GM03348 (cell line): ENCODE measurements at regions not wholly inside any gene's neighbourhood (a gene's known extent, or its start where the extent isn't known, plus 50 kb on each side); places are given as distances from the start of the nearest gene placed in this dataset.
"Not testable (repeated sequence)": the region's sequence is repeated elsewhere in the genome, so short reads cannot be mapped to it uniquely, and the experiment has no call there.

Source experiments
- DNase-seq: peaks from one replicate; pipeline ENCODE4 v3.0.0; 2012; ENCODE audit warnings: low spot score

DNA sequence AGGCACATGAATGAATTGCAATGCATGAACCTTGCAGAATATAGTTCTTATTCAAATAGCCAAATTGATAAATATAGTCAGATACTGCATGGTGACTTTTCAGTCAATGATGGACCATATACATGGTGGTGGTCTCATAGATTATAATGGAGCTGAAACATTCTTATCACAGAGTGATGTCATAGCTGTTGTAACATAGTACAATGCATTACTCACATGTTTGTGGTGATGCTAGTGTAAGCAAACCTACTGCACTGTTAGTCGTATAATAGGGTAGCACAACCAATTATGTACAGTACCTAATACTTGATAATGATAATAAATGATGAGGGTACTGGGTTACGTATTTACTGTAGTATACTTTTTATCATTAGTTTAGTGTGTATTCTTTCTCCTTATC, 280.3 kb downstream of the BCAT1 start:
- DNase-seq, result no peak

DNA sequence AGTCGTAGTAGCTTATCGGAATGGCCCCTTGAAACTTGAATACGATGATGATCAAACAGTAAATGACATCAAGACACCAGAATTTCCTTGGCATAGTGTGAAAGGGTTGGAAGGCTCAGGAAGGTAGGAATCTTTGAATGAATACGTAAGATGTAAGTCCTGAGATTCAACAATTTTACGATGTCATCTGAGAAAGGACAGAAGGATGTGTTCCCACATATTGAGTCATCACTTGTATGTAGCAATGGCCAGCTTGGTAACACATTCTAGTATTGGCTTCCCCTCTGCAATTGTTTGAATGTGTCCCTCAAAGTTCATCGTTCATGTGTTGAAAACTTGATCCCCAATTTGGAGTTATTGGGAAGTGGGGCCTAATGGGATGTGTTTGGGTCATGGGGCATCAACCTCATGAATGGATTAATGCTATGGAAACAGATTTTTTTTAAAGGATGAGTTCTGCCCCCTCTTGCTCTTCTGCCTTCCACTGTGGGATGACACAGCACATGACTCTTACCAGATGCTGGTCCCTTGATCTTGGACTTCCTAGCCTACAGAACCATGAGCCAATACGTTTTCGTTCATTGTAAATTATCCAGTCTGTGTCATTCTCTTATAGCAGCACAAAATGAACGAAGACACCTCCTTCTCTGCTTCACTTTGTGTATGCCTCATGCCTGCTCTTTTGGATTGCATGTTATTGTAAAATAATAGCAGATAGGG, 284.6 kb downstream of the BCAT1 start:
- DNase-seq, result no peak

DNA sequence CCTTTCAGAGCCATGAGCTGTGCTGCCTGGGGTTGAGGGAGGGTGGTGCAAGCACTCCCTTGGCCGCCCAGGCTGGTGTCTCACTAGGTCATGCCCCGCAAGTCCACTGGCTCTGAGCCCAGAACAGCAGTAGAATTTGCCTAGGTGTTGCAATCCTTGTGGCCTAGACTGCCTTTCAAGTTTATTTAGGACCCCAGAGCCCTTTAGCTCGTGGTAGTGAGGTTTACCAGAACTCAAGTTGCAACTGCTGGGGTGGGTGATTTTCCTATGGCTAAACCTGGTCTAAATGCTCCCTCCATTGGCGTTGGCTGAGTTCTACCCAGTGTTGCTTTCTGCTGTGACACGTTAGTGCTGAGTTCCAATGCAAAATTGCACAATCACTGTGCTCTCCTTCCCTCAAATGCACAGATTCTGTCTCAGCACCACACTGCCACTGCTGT, 287.2 kb downstream of the BCAT1 start:
- no peak for DNase-seq

DNA sequence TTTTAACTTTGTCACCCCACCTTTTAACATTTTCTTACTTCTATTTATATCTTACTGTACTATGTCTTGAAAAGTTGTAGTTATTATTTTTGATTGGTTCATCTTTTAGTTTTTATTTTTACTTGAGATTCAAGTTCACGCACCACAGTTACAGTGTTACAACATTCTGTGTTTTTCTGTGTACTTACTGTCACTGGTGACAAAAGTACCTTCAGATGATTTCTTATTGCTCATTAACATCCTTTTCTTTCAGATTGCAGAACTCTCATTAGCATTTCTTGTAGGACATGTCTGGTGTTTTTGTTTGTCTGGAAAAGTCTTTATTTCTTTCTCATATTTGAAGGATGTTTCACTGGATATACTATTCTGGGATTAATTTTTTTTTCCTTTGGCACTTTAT, 289.9 kb downstream of the BCAT1 start:
- no peak for DNase-seq

DNA sequence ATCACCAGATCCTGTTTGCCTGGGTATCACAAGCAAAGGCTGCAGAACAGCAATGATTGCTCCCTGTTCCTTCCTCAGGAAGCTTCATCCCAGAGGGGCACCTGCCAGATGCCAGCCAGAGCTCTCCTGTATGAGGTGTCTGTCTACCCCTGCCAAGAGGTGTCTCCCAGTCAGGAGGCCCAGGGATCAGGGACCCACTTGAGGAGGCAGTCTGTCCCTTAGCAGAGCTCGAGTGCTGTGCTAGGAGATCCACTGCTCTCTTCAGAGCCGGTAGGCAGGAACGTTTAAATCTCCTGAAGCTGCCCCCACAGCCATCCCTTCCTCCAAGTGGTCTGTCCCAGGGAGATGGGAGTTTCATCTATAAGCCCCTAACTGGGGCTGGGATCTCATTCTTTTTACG, 294.6 kb downstream of the BCAT1 start:
- not testable (repeated sequence) for DNase-seq

DNA sequence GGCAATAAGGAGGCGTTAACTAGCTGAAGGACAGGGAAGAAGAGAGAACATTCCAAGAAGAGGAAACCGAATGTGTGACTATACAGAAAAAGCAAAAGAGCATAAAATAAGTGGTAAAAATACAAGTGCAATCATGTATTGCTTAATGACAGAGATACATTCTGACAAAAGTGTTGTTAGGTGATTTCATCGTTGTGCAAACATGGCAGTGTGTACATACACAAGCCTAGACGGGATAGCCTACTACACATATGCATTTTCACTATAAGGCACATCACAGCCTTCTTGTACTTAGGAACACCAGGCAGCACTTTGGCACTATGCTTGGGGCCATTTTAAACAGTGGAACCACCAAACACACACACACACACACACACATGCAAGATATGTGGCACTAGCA, 299.3 kb downstream of the BCAT1 start:
- no peak for DNase-seq

DNA sequence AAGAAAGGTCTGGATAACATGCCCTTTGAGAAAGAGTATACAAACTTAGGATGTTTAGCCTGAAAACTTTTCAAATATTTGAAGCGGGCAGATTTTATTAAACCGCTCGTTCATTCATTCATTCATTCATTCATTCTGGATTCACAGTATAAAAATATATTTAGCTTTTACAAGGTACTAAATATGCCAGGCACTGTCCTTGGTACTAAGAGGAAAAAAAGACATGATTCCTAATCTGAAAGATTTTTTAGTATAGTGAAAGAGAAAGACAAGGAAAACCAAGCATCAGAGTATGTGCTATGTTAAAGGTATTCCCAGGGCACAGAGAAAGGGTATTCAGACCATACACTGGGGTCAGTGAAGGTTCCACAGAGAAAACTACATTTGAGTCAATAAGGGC, 299.7 kb downstream of the BCAT1 start:
- no peak for DNase-seq

DNA sequence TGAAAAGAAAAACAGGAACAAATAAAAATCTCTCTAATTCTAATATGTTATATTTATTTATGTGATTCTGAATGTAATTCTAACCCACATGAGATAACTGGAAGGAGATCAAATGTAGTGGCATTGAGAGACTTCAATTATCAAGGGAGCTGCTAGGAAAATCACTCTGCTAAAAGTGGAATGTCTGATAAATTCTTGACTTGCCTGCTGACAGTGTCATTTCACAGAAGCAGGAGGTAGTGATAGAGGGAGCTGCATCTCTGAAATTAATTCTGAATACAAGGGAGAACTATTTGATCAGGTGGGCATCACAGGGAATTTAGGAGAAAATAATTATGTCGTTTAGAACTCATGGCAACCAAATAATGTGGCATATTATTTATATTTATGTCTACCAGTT, 303.6 kb downstream of the BCAT1 start:
- DNase-seq, result no peak

DNA sequence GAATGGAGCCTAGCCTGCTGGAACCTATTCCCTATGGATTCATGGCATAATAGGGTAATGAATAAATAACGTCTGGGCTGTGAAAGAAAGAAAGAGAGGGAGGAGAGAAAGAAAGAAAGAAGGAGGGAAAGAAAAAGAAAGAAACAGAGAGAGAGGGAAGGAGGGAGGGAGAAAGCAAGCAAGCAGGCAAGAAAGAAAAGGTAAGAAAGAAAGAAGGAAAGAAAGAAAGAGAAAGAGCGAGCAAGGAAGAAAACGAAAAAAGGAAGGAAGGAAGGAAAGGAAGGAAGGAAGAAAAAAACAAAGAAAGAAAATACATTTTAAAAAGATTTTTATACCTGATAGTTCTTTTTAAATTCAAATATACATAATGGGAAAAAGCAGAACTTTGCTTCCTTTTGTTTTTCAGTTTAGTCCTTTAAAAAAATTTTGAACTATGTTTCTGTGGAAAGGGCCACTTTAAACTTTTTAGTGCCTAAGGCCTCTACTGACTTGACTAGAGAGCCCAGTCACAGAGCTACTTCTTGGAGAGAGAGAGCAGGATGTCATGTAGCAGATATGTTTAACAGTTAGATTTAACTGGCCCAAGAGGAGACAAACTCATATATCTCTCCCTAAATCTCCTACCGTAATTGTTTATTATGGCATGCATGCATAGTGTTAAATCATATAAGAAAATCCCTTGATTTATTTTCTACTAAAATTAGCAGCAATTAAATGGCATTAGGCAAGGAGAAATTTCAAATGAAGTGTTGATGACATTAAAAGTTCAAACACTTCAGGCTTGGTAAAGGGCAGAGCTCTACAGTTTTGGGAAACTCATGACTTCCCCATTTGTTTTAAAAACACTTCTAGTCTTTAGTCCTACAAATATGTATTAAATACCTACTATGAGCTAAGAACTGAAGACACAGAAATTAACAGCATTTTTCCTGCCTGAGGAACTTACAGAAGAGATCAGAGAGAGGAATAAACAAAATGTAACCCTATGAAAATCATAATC, 305.5 kb downstream of the BCAT1 start:
- no peak for DNase-seq

DNA sequence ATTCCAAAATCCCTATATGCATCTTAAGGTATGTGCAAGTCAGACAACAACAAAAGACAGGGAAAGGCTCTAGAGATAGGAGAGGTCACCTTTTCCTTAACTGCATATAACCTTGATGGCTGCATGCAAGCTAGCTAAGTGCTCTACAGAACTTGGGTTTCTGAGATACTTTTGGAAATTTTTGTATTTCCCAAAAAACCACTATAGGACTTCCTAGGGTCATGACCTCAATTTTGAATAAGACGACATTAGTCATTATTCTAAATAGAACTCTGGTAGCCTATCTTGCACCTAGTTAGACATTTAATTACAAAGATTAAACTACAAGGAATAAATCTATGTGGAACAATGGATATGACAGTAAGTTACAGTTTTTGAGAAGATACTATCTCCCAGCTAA, 309.3 kb downstream of the BCAT1 start:
- no peak for DNase-seq

DNA sequence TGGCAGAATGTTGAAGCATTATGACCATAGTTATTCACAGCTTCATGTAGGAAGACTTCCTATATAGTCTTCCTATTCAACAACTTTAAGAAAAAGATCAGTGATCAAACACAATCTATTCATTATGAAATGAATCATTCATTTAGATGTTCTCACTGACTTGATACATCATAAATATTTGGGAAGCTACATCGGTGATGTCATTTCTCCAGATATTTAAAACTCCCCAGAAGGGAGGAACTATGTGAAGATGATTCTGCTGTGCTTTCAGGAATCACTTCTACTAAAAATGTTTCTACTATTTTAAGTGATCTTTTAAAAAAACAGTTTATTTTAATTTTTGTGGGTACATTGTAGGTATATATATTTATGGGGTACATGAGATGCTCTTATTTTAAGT, 316.4 kb downstream of the BCAT1 start:
- DNase-seq, result no peak

DNA sequence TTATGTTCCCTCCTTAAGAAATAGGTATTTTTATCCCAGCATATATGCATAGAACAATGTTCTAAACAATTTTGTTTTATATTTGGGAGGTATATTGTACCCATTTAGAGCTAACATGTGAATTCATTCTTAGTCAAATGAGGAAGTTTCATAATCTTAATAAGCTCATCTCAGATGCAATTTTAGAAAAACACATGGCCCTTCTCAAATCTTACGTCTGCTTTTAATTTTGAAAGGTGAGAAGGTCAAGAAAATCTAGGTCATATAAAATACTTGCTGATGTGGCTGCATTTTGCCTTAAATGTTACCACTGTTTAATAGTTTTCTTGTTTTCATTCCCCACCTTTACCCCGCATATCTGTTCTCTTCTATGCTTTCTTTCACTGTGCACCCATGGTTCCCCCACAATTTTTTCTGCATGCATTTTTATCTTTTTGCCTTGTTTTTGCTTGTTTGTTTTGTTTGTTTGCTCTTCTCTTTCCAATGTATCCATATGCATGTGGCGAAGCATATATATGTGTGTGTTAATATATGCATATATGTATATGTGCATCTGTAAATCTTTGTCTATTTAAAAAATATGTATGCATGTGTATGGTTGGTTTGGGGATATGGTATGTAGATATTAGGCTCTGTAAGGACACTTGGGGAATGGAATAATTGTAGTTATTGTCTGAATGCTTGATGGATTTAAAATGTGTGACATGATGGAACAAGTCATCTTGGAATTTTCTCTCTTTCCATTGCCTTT, 317.1 kb downstream of the BCAT1 start:
- no peak for DNase-seq

DNA sequence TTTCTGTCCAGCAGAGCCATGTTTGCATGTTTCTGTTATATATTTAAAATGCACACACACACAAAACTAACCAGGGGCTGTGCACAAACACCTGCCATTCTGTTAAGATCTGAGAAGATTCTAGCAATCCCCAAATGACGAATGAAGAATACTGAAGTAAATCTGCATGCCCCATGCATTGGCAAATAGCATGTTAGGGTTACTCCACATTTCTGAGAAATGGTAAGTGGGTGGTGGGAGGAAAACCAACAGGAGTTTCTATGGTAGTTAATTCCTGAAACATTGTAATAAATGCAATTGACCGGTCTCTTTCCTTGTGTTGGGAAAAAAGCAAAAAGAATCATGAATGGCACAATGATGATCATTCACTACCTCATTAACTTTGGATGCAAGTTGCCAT, 318.0 kb downstream of the BCAT1 start:
- DNase-seq, result no peak

DNA sequence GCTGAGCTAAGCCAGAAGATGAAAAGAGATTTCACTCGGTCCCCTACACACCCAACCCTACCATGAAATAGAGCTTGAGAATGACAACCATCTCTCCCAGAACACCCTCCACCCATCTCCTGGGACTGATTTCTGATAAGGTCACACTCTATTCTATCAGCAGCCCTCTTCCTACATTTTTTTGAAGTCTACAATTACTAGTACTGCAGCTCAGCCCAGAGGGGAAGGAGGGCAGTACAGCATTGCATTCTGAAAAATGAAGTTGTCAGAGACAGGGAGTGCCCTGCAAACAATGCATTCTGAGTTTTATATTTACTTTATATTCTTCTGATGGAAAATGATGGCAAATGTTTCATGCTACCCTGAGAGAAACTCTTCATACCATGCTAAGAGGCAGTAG, 318.5 kb downstream of the BCAT1 start:
- DNase-seq, result no peak

DNA sequence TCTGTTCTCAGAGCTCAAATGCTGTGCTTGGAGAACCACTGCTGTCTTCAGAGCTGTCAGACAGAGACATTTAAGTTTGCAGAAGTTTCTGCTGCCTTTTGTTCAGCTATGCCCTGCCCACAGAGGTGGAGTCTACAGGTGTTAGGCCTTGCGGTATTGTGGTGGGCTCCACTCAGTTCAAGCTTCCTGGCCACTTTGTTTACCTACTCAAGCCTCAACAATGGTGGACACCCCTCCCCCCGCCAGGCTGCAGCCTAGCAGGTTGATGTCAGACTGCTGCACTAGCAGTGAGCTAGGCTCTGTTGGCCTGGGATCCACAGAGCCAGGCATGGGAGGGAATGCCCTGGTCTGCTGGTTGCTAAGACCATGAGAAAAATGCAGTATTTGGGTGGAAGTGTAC, 323.8 kb downstream of the BCAT1 start:
- DNase-seq, result no peak

DNA sequence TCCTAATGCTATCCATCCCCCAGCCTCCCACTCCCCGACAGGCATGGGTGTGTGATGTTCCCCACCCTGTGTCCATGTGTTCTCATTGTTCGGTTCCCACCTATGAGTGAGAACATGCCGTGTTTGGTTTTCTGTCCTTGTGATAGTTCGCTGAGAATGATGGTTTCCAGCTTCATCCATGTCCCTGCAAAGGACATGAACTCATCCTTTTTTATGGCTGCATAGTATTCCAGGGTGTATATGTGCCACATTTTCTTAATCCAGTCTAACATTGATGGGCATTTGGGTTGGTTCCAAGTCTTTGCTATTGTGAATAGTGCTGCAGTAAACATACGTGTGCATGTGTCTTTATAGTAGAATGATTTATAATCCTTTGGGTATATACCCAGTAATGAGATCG, 328.9 kb downstream of the BCAT1 start:
- not testable (repeated sequence) for DNase-seq

DNA sequence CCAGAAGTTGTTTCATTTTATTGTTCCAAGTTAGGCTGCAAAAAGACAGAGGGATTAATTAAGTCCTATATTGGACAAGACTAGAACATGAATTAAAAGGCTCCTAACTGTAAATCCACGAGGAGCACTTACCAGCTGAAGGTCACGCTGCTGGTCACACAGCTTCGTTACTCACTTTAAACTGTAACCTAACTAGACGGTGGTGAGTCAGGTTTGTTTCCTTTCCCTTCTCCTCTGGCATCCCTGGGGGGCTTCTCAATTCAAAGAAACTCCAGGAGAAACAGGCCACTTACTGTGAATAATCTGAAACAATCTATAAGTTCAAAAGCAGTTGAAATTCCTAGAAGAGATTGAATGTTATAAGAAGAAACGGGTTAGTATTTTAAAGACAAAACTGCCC, 331.4 kb downstream of the BCAT1 start:
- DNase-seq, result no peak

DNA sequence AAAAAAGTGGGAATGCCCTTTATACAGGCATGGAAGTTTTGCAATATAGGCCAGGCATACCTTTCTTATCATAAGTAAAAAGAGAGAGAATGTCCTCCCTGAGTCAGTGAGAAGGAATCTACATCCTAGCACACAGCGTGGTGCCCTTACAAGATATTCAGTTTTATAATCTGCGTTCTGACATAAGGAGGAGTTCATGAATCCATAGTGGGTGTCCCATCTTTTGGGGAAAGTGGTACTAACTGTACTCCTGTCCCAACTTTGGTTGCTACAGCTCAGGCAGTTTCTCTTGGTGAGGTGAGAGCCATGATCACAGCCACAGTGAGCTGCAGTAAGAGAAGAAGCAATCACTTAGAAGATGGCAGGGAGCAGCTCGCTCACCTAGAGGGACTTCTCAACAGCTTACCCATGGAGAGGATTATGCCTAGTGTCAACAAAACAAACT, 332.9 kb downstream of the BCAT1 start:
- no peak for DNase-seq

DNA sequence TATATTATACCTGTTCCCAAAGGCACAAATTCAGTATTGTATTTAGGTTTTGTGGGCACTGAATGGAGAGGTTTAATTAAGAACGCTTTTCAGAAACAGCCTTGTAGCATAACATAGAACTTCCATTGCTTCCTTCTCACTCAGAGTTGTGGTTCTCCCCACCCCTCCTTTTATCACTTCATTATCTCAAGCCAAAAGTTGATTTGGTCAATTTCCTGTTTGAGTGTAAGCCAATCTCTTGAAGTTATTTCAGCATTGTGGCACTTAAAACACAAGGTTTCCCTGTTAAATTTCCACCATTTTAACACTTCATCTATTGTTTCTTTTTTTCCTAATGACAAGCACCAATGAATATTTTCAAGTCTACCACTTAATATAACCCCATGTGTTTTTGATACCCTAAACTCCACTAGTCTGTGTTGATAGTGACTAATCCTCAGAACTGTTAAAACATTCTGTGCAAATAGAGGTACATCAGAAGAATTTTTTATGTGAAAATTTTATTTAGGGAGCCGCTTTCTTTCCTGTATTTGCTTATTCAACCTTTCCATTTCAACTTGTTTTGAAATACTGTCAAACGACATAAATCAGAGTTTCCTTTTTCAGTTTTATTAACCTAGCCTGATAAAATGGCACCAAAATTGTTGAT, 340.1 kb downstream of the BCAT1 start:
- no peak for DNase-seq

DNA sequence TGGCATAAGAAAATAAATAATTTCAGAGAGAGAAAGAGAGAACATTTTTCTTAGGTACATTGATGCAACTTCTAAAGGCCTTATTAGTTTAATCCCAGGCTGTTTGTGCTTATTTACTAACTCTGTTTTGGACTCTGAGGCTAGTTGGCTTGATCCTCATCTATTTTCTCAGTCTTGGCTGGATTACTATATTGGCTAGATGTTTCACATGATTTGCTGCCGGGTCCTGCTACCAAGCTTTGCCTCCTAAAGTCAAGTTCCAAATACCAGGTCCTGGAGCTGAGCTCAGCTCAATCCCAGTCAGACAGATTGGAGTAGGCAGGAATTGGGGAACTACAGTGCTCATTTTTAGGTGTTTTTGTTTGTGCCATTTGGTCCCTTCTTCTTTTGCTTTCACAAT, 340.8 kb downstream of the BCAT1 start:
- no peak for DNase-seq

DNA sequence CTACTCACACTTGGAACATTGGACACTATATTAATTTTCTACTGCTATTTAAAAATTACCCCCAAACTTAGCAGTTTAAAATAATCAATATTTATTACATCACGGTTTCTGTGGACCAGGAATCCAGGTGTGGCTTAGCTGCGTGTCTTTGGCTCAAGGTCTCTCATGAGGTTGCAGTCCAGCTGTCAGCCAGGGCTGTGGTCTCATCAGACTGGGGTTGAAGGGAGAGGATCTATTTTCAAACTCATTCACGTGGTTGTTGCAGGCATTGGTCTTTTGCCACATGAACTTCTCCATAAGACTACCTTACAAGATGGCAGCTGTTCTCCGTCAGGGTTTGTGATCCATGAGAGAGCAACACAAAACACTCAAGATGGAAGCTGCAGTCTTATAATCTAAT, 343.0 kb downstream of the BCAT1 start:
- DNase-seq, result no peak

DNA sequence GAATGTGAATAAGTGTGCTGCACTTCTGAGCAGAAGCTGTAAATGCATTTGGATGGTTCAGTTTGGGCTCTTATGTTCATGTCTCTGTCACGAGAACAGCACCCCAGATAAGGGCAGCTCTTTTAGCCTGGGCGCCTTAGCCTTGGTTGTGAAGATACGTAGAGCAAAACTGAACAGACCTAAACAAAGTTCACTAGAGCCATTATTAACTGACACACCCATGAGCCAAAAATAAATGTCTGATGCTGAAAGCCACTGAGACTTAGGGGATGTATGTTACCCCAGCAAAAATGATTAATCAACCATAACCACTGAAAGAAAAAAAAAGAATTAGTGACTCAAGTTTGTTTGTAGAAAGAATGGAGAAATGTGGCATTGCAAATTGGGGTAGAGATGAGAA, 343.4 kb downstream of the BCAT1 start:
- no peak for DNase-seq
